Right cardiac atrium (tissue), 5 donors: ENCODE measurements at regions not wholly inside any gene's neighbourhood (a gene's known extent, or its start where the extent isn't known, plus 50 kb on each side); places are given as distances from the start of the nearest gene placed in this dataset.

Source experiments
- ATAC-seq, 2 donors: fragments of 200-7000 bp; cut with Tn5 transposase; one replicate each; pipeline versions ENCODE4 v1.8.0 to v1.9.1; 2020; ENCODE audit warnings: moderate library complexity in 2 of 2, mild to moderate bottlenecking in 1 of 2
- DNase-seq, 3 donors: peaks; one replicate each; pipeline ENCODE4 v3.0.0-alpha.2; 2020
- H3K27ac ChIP-seq: one replicate; pipeline ENCODE4 v1.5.1; 2013; ENCODE audit warnings: mild to moderate bottlenecking, low read length, control low read depth, moderate library complexity
- H3K27me3 ChIP-seq: one replicate; pipeline ENCODE4 v1.6.1; 2013; ENCODE audit not compliant: control insufficient read depth, insufficient read depth
- H3K4me1 ChIP-seq: one replicate; pipeline ENCODE4 v1.6.1; 2013; ENCODE audit warnings: low read length; ENCODE audit not compliant: control insufficient read depth, insufficient read depth
- H3K4me3 ChIP-seq: one replicate; pipeline ENCODE4 v1.5.1; 2013; ENCODE audit warnings: low read length, control low read depth
- H3K9me3 ChIP-seq: one replicate; pipeline ENCODE4 v1.6.1; 2013; ENCODE audit warnings: low read length; ENCODE audit not compliant: control insufficient read depth
- WGBS: extraction: QIAGEN DNeasy Blood & Tissue Kit; methylation state at CpG from one replicate; pipeline ENCODE4 v1.1.7; 2013; 5-methylcytosine and 5-hydroxymethylcytosine counted together
- intact Hi-C, 4 donors: fragments of 100-400 bp; cut with DNase I; formaldehyde crosslinking; loops; one replicate each; pipeline versions ENCODE4 v1.11.0 to v1.14.0; 2022 to 2023
- donor health status: healthy with polysubstance abuse.
- donor health status: DM: no; HTN: yes; CAD: no.
- donor health status: DM: no; HTN: no; CAD: no.
- donor health status: DM: no; HTN: yes; CAD: no; lungs with severe emphysema.
- donor health status: DM: yes; HTN: yes; CAD: no.

DNA sequence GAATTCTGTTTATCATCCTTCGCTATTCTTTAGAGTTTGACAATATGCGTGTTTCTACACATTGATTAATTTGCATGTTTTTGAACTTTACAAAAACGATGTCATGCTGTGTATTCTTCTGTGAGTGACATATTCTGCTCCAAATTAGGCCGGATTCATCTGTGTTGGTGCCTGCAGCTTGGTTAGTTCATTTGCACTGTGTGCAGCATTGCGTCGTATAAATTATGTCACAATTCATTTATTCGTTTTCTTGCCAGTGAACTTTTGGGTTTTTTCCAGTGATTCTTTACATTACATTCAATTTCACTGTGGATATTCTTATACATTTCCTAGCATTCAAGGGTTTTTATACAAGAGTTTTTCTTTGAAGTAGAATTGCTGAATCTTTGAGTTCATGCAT lies 118.3 kb downstream of the KCNF1 start:
- WGBS, result 87% methylated on average over 7 of the region's 7 CpGs
- Histone ChIP-seq H3K9me3 (no peaks in the 10 kb centered on the region), H3K4me3 (no peak overlapping the region), H3K27me3 (no peaks in the 10 kb centered on the region), H3K4me1 (no peaks in the 10 kb centered on the region), H3K27ac (no peak overlapping the region)
- no peak for ATAC-seq
- intact Hi-C loops, result no loop called here
- DNase-seq, result no peak

DNA sequence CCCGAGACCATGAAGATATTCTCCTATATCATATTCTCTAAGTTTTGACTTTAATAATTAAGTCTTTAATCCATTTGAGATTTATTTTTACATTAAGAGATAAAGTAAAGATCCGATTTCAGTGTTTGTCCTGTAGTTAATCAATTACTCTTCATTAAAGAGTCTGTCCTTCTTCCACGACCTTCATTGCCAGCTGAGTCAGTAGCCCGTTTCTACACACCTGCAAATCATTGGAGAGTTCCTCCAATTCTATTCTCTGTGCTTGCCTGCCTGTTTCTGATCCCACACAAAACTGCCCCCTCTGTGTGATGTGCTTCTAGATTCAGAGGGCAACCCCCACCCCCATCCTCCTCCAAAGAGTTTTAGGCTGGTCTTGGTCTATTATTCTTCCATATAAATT lies 119.2 kb downstream of the KCNF1 start:
- no peak overlapping the region for H3K4me3 ChIP-seq
- intact Hi-C loops, result no loop called here
- H3K27me3 ChIP-seq, result no peaks in the 10 kb centered on the region
- H3K9me3 ChIP-seq, result no peaks in the 10 kb centered on the region
- ATAC-seq (no peak), DNase-seq (no peak)
- no peak overlapping the region for H3K27ac ChIP-seq
- no peaks in the 10 kb centered on the region for H3K4me1 ChIP-seq
- 77% methylated on average over 4 of the region's 4 CpGs for WGBS

DNA sequence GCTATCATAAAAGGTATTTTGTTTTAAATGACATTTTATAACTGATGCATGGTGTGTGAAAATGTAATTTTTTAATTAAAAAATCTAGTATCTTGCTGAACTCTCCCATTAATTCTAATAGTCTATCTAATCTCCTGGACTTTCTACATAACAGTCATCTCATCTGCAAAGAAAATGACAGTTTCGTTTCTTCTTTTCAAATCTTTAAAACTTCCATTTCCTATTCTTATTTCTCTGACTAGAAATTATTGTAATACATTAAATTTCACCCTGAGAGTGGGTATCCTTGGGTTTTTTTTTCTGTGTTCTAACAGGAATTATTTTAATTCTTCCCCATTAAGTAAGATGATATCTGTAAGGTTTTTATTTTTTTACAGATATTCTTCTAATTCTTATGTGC lies 120.1 kb downstream of the KCNF1 start:
- no peaks in the 10 kb centered on the region for H3K4me1 ChIP-seq
- 60% methylated on average over 1 of the region's 1 CpG for WGBS
- no peaks in the 10 kb centered on the region for H3K9me3 ChIP-seq
- DNase-seq (no peak), ATAC-seq (no peak)
- intact Hi-C loops, result no loop called here
- no peak overlapping the region for H3K4me3 ChIP-seq
- H3K27me3 ChIP-seq, result no peaks in the 10 kb centered on the region
- no peak overlapping the region for H3K27ac ChIP-seq

DNA sequence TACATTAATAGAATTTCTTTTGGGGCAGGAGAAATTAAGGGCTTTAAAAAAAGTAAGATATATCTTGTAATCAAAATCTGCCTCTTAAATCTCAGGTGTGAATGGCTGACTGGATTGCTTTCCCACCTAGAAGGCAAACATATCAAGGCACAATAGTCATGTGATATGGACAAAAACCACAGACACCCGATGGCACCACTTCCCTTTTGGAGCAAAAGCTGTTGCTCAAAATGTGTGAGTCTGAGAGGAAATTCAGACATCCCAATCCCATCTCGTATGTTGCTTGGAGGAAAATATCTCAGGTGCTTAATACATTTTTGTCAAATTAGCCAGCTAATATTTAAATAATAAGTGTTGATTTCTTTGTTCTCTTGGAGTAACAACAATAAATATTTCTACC lies 120.7 kb downstream of the KCNF1 start:
- no peak for ATAC-seq
- Histone ChIP-seq H3K27ac (no peak overlapping the region), H3K27me3 (no peaks in the 10 kb centered on the region), H3K4me1 (no peaks in the 10 kb centered on the region), H3K4me3 (no peak overlapping the region), H3K9me3 (no peaks in the 10 kb centered on the region)
- no peak for DNase-seq
- intact Hi-C loops, result no loop called here
- WGBS, result 65% methylated on average over 2 of the region's 2 CpGs

DNA sequence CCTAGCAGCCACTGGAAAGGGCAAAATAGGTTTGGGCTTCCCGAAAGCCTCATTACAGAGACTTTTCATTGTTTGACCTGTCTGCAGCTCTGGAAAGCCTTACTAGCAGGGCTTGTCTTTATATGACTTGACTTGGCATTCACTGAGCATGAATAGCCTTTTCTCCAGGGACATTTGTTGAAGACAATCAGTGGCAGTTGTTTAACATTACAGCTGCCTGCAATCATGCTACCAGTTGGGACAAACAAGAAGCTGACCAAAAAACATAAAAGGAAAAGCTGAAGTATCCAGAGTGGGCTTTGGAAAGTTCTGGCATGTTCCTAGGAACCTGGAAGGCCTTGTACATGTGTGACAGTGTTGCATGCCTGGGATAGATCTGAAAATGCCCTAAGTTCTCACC lies 121.4 kb downstream of the KCNF1 start:
- H3K27me3 ChIP-seq, result no peaks in the 10 kb centered on the region
- ATAC-seq (no peak), DNase-seq (no peak)
- no peak overlapping the region for H3K4me3 ChIP-seq
- no peaks in the 10 kb centered on the region for H3K9me3 ChIP-seq
- 89% methylated on average over 1 of the region's 1 CpG for WGBS
- H3K27ac ChIP-seq, result no peak overlapping the region
- intact Hi-C loops, result no loop called here
- no peaks in the 10 kb centered on the region for H3K4me1 ChIP-seq

DNA sequence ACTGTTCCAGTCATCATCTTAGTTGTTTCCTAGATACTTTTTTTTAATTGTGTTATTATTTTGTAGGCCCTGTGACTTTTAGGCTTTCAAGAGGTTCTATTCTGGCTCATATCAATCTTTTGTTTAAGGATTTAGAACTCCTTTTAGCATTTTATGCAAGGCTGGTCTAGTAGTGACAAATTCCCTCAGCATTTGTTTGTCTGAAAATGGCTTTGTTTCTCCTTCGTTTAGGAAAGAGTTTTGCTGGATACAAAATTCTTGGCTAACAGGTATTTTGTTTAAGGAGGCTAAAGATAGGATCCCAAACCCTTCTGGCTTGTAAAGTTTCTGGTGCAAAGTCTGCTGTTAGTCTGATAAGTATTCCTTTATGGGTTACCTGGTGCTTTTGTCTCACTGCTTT lies 116.6 kb upstream of the SLC66A3 start:
- no peaks in the 10 kb centered on the region for H3K27me3 ChIP-seq
- H3K27ac ChIP-seq, result no peak overlapping the region
- no peaks in the 10 kb centered on the region for H3K9me3 ChIP-seq
- WGBS, result 86% methylated on average over 1 of the region's 1 CpG
- no peaks in the 10 kb centered on the region for H3K4me1 ChIP-seq
- DNase-seq (no peak), ATAC-seq (no peak)
- no peak overlapping the region for H3K4me3 ChIP-seq
- intact Hi-C loops, result no loop called here

DNA sequence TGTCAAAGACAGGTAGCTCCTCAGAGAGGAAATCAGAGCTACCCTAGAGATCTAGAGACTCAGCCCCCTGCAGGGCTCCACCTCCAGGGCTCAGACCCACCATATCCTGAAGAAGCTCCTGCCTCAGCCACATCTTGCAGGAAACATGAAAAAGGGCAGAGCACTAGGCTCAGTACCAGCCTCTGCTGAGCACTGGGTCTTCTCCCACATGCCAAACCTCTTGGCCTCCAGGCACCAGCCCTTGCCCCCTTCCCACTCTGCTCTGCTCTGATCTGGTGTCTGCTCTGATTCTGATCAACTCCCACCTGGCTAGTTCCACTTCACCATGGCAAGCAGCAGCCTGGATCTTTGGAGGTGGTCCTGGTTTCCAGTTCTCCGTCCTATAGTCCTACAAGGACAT lies 114.3 kb upstream of the SLC66A3 start:
- Histone ChIP-seq H3K9me3 (no peaks in the 10 kb centered on the region), H3K4me3 (no peak overlapping the region), H3K27me3 (no peaks in the 10 kb centered on the region), H3K4me1 (no peaks in the 10 kb centered on the region), H3K27ac (no peak overlapping the region)
- WGBS, result 84% methylated on average over 1 of the region's 1 CpG
- intact Hi-C loops, result no loop called here
- DNase-seq, result no peak
- ATAC-seq, result no peak

DNA sequence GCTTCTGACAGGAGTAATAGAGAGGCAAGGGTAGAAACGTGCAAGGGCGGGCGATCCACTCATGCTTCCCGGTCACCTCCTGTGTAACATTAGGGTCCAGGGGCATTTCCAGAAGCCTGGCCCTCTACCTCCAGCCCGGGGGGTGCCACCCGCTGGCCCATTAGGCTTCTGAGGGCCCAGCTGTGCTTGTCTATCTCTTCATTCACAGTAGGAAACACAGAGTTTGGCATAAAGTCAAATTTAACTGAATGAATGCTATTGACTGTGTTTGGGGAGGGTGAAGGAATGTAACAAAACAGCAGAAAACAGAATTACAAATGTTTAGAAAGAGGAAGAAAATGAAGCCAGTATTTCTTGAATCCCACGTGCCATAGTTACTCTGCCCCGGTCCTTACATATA lies 112.4 kb upstream of the SLC66A3 start:
- intact Hi-C loops, result no loop called here
- Histone ChIP-seq H3K4me3 (no peak overlapping the region), H3K27me3 (no peaks in the 10 kb centered on the region), H3K27ac (no peak overlapping the region), H3K4me1 (no peaks in the 10 kb centered on the region), H3K9me3 (no peaks in the 10 kb centered on the region)
- WGBS, result 74% methylated on average over 8 of the region's 8 CpGs
- ATAC-seq (no peak), DNase-seq (no peak)

DNA sequence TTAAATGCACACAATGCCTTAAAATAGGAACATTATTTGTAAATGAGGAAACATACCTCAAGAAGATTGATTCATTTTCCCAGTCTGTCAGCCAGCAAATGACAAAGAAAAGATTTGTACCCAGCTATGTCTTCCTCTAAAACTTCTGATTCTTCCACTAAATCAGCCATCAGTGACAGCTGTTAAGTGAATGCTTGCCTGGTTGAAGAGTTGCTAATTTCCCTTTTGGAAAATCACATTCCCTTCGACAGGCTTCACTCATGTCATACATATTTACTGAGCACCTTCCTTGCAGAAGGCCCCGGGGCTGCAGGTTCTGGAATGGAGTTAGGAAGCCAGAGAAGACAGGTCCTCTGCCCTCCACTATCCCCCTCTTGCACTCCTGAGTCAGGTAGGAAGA lies 112.0 kb upstream of the SLC66A3 start:
- Histone ChIP-seq H3K27me3 (no peaks in the 10 kb centered on the region), H3K4me3 (no peak overlapping the region), H3K9me3 (no peaks in the 10 kb centered on the region), H3K27ac (no peak overlapping the region), H3K4me1 (no peaks in the 10 kb centered on the region)
- DNase-seq (no peak), ATAC-seq (no peak)
- intact Hi-C loops, result no loop called here
- WGBS, result 78% methylated on average over 2 of the region's 2 CpGs

DNA sequence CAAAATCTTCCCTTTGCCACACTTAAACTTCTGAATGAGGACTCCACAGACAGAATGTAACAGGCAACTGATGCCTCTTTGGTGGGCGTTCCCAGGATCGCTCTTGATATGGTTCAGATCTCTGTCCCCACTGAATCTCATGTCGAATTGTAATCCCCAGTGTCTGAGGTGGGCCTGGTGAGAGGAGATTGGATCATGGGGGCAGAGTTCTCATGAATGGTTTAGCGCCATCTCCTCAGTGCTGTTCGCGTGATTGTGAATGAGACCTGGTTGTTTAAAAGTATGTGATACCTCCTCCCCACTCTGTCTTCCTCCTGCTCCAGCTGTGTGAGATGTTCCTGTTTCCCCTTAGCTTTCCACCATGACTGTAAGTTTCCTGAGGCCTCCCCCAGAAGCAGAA lies 111.1 kb upstream of the SLC66A3 start:
- intact Hi-C loops, result no loop called here
- ATAC-seq, result no peak
- WGBS, result 96% methylated on average over 6 of the region's 6 CpGs

DNA sequence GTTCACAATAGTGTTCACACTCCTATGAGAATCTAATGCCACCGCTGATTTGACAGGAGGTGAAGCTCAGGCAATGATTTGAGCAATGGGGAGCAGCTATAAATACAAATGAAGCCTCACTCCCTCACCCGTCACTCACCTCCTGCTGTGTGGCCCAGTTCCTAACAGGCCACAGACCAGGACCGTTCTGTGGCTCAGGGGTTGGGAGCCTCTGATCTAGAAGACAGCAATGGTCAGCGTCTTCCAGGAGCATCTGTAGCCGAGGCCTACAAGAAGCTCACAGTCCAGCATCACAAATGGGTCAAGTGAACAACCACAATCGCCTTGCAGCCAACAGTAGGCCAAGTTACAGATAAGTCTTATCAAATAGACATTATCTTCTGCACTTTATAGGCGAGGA lies 110.0 kb upstream of the SLC66A3 start:
- Histone ChIP-seq H3K4me1 (no peaks in the 10 kb centered on the region), H3K27ac (no peak overlapping the region), H3K27me3 (no peaks in the 10 kb centered on the region), H3K9me3 (no peaks in the 10 kb centered on the region), H3K4me3 (no peak overlapping the region)
- WGBS, result 90% methylated on average over 7 of the region's 7 CpGs
- intact Hi-C loops, result no loop called here
- ATAC-seq (no peak), DNase-seq (no peak)

More for the DNA sequence above, 111.1 kb upstream of the SLC66A3 start:
- Histone ChIP-seq H3K4me3 (no peak overlapping the region), H3K9me3 (no peaks in the 10 kb centered on the region), H3K27me3 (no peaks in the 10 kb centered on the region), H3K27ac (no peak overlapping the region), H3K4me1 (no peaks in the 10 kb centered on the region)
- no peak for DNase-seq

DNA sequence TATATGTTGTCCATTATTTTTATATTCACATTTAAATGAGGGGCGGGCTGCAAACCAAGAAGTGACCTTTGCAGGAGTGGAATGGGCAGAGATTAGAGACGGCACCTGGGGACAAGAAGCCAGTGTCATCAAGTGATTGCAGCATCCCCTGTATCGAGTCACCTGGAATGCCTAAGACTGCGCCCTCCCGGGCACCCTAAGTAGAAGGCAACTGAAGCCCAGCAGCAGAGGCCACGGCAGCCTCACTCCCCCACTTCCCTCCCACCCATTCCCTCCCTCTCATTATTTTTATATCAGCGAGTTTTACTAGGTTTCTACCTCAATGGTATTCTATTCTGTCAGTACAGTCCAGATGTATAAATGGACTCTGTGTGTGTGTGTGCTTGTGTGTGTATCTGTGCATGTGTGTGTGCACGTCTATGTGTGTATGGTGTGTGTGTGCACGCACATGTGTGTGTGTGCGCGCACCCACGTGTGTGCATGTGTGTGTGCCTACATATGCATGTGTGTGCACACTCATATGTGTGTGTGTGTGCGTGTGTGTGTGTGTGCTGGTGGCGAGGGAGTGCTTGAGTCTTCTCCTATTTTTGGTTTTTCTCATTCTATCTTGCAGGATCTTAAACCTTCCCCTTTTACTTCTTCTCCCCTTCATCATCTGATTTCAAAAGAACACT lies 106.8 kb upstream of the SLC66A3 start:
- intact Hi-C loops, result no loop called here
- ATAC-seq (no peak), DNase-seq (no peak)
- no peaks in the 10 kb centered on the region for H3K4me1 ChIP-seq
- no peaks in the 10 kb centered on the region for H3K27me3 ChIP-seq
- WGBS, result 90% methylated on average over 14 of the region's 14 CpGs
- H3K27ac ChIP-seq, result no peak overlapping the region
- H3K9me3 ChIP-seq, result no peaks in the 10 kb centered on the region
- H3K4me3 ChIP-seq, result no peak overlapping the region
